PC-9 (cell line): ENCODE measurements at regions not wholly inside any gene's neighbourhood (a gene's known extent, or its start where the extent isn't known, plus 50 kb on each side); places are given as distances from the start of the nearest gene placed in this dataset.

Source experiments
- EZH2 ChIP-seq: fragments of 200-600 bp; sonication (generic); IDR thresholded peaks from 2 replicates; pipeline ENCODE4 v1.8.0; 2017; ENCODE audit warnings: antibody characterized with exemption, low read depth
- TF ChIP-seq, protein P1 (sequence below): fragments of 200-600 bp; sonication (generic); conservative IDR thresholded peaks from 2 replicates; pipeline ENCODE4 v1.6.1; 2017; ENCODE audit warnings: mixed run types, antibody characterized with exemption, mild to moderate bottlenecking, moderate library complexity

DNA sequence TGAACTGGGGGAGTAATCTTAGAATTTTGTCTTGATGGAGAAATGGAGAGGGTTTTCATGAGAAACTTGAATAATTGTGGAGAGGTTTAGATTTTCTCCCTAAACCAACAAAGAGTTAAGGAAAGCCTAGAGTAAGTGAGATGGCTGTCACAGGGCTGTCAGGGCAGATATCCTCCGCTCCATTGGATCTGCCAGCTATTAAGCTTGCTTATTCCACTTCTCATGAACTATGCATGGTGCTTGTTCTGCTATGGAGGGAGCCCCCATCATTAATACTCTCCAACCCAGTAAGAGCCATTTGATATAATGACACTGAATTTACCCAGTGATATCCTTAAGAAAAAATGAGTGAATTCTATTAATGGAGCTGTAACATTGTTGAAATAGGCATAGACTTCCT, 342.8 kb upstream of the MTNR1B start:
- TF ChIP-seq EZH2 = no peak
- TF ChIP-seq, protein P1, sequence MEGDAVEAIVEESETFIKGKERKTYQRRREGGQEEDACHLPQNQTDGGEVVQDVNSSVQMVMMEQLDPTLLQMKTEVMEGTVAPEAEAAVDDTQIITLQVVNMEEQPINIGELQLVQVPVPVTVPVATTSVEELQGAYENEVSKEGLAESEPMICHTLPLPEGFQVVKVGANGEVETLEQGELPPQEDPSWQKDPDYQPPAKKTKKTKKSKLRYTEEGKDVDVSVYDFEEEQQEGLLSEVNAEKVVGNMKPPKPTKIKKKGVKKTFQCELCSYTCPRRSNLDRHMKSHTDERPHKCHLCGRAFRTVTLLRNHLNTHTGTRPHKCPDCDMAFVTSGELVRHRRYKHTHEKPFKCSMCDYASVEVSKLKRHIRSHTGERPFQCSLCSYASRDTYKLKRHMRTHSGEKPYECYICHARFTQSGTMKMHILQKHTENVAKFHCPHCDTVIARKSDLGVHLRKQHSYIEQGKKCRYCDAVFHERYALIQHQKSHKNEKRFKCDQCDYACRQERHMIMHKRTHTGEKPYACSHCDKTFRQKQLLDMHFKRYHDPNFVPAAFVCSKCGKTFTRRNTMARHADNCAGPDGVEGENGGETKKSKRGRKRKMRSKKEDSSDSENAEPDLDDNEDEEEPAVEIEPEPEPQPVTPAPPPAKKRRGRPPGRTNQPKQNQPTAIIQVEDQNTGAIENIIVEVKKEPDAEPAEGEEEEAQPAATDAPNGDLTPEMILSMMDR = no peak
